ENCODE measurements at regions not wholly inside any gene's neighbourhood (a gene's known extent, or its start where the extent isn't known, plus 50 kb on each side); places are given as distances from the start of the nearest gene placed in this dataset.

GRCh38 chr12:118649765-118650585 lies 273.6 kb downstream of the SUDS3 start:
- DNase-seq (ENCODE audit: low spot score): no peak
- Histone ChIP-seq H3K27me3 (ENCODE audit: control insufficient read depth in 1 of 2, insufficient read depth in 2 of 2, low read length in 2 of 2) (no peaks in the 10 kb centered on the region), H4K20me1 (ENCODE audit: insufficient read depth, low read length) (no peaks in the 10 kb centered on the region), H3K9me3 (ENCODE audit: low read length) (no peaks in the 10 kb centered on the region), H3K27ac (ENCODE audit: extremely low read length, insufficient read depth, low read length) (no peak overlapping the region), H3K36me3 (replicated peaks in 1 of 2; ENCODE audit: control insufficient read depth in 1 of 2, insufficient read depth in 2 of 2, low read length in 2 of 2) (no peaks in the 10 kb centered on the region), H3K4me1 (ENCODE audit: insufficient read depth, low read length) (no peaks in the 10 kb centered on the region), H3K4me2 (ENCODE audit: low read depth, low read length) (no peak overlapping the region), H2AFZ (ENCODE audit: low read length) (no peak overlapping the region), H3K9ac (ENCODE audit: insufficient read depth, low read depth, low read length) (no peak overlapping the region), H3K4me3 (replicated peaks in 1 of 3; ENCODE audit: insufficient read depth in 1 of 3, low read depth in 2 of 3, low read length in 3 of 3) (no peak overlapping the region), H3K79me2 (ENCODE audit: insufficient read depth, low read length) (no peaks in the 10 kb centered on the region)
- intact Hi-C loops (cut with micrococcal nuclease; ENCODE audit: unreplicated experiment) (no loop called here), in situ Hi-C loops (cut with HindIII; ENCODE audit: extremely low pct_ligation_motif_present, low pct_unique_long_range_greater_than_20kb) (no loop called here)
- POLR2A ChIA-PET: no interaction called here
- TF ChIP-seq NCOA1 (CRISPR knock-in tag; IDR thresholded peaks at IDR 0.05): no peak
- no peak for TF ChIP-seq FOXA1 (IDR thresholded peaks at IDR 0.05)
- TF ChIP-seq FOXA1 (CRISPR knock-in tag; IDR thresholded peaks at IDR 0.05): no peak
- TF ChIP-seq ZNF713 (CRISPR knock-in tag; IDR thresholded peaks at IDR 0.05): no peak
- TF ChIP-seq, protein P1, sequence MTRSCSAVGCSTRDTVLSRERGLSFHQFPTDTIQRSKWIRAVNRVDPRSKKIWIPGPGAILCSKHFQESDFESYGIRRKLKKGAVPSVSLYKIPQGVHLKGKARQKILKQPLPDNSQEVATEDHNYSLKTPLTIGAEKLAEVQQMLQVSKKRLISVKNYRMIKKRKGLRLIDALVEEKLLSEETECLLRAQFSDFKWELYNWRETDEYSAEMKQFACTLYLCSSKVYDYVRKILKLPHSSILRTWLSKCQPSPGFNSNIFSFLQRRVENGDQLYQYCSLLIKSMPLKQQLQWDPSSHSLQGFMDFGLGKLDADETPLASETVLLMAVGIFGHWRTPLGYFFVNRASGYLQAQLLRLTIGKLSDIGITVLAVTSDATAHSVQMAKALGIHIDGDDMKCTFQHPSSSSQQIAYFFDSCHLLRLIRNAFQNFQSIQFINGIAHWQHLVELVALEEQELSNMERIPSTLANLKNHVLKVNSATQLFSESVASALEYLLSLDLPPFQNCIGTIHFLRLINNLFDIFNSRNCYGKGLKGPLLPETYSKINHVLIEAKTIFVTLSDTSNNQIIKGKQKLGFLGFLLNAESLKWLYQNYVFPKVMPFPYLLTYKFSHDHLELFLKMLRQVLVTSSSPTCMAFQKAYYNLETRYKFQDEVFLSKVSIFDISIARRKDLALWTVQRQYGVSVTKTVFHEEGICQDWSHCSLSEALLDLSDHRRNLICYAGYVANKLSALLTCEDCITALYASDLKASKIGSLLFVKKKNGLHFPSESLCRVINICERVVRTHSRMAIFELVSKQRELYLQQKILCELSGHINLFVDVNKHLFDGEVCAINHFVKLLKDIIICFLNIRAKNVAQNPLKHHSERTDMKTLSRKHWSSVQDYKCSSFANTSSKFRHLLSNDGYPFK (CRISPR knock-in tag; IDR thresholded peaks at IDR 0.05; ENCODE audit: borderline replicate concordance): no peak
- TF ChIP-seq ZMYM3 (CRISPR knock-in tag; IDR thresholded peaks at IDR 0.05): no peak
- no peak for TF ChIP-seq GTF2F1 (IDR thresholded peaks at IDR 0.05; ENCODE audit: low read length)
- no peak for TF ChIP-seq NAIF1 (CRISPR knock-in tag; IDR thresholded peaks at IDR 0.05; ENCODE audit: borderline replicate concordance)
- TF ChIP-seq ISX (CRISPR knock-in tag; conservative IDR thresholded peaks at IDR 0.05): no peak
- no peak for TF ChIP-seq ZNF747 (CRISPR knock-in tag; IDR thresholded peaks at IDR 0.05; ENCODE audit: borderline replicate concordance)
- TF ChIP-seq, protein P2, sequence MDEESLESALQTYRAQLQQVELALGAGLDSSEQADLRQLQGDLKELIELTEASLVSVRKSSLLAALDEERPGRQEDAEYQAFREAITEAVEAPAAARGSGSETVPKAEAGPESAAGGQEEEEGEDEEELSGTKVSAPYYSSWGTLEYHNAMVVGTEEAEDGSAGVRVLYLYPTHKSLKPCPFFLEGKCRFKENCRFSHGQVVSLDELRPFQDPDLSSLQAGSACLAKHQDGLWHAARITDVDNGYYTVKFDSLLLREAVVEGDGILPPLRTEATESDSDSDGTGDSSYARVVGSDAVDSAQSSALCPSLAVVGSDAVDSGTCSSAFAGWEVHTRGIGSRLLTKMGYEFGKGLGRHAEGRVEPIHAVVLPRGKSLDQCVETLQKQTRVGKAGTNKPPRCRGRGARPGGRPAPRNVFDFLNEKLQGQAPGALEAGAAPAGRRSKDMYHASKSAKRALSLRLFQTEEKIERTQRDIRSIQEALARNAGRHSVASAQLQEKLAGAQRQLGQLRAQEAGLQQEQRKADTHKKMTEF (CRISPR knock-in tag; IDR thresholded peaks at IDR 0.05): no peak
- no peak for TF ChIP-seq PPARG (CRISPR knock-in tag; conservative IDR thresholded peaks at IDR 0.05)
- no TSS peak for BruUV-seq (replicated peaks)
- WGBS (ENCODE audit: low lambda C conversion rate): 41% methylated on average over 19 of the region's 19 CpGs
- CTCF ChIA-PET (ENCODE audit: low intra/inter-chr PET ratio, low total read pairs): no interaction called here
- ATAC-seq: no peak
- no peak for FAIRE-seq
